ENCODE measurements at regions not wholly inside any gene's neighbourhood (a gene's known extent, or its start where the extent isn't known, plus 50 kb on each side); places are given as distances from the start of the nearest gene placed in this dataset.

DNA sequence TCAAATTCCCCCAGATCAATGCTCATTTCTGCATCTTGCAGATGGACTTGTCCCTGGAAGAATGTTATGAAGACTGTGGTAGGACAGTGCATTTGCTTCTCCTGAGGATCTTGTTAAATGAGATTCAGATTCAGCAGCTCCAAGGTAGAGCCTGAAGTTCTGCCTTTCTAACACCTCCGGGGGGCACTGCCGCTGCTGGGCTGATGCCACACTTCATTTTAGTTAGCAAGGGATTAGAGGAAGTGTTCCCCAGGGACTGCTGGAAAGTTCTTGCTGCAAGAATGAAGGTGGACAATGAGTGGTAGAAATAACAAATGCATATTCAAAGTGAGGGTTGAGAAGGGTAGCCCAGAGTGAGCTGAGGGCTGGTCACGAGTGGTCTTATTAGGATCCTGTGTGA lies 434.3 kb upstream of the AKR1E2 start:
- no peaks in the 10 kb centered on the region for H3K27me3 ChIP-seq (ENCODE audit: insufficient read depth, poor library complexity, severe bottlenecking)
- no peak overlapping the region for H3K27ac ChIP-seq (replicated peaks)
- no peak for DNase-seq (ENCODE audit: low read depth in 1 of 2, low spot score in 1 of 2)
- TF ChIP-seq CTCF (IDR thresholded peaks at IDR 0.05; ENCODE audit: insufficient read depth, low read length) (no peak), SPI1 (IDR thresholded peaks at IDR 0.05; ENCODE audit: borderline replicate concordance, low read depth) (no peak), POLR2AphosphoS5 (IDR thresholded peaks at IDR 0.05; ENCODE audit: low read depth) (no peak), GABPA (IDR thresholded peaks at IDR 0.05; ENCODE audit: low read depth) (no peak)
- TF ChIP-seq, protein P1, sequence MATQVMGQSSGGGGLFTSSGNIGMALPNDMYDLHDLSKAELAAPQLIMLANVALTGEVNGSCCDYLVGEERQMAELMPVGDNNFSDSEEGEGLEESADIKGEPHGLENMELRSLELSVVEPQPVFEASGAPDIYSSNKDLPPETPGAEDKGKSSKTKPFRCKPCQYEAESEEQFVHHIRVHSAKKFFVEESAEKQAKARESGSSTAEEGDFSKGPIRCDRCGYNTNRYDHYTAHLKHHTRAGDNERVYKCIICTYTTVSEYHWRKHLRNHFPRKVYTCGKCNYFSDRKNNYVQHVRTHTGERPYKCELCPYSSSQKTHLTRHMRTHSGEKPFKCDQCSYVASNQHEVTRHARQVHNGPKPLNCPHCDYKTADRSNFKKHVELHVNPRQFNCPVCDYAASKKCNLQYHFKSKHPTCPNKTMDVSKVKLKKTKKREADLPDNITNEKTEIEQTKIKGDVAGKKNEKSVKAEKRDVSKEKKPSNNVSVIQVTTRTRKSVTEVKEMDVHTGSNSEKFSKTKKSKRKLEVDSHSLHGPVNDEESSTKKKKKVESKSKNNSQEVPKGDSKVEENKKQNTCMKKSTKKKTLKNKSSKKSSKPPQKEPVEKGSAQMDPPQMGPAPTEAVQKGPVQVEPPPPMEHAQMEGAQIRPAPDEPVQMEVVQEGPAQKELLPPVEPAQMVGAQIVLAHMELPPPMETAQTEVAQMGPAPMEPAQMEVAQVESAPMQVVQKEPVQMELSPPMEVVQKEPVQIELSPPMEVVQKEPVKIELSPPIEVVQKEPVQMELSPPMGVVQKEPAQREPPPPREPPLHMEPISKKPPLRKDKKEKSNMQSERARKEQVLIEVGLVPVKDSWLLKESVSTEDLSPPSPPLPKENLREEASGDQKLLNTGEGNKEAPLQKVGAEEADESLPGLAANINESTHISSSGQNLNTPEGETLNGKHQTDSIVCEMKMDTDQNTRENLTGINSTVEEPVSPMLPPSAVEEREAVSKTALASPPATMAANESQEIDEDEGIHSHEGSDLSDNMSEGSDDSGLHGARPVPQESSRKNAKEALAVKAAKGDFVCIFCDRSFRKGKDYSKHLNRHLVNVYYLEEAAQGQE (IDR thresholded peaks at IDR 0.05; ENCODE audit: insufficient replicate concordance, low read depth): no peak
- no peak overlapping the region for H3K4me3 ChIP-seq (replicated peaks; ENCODE audit: insufficient read depth, low read length)

DNA sequence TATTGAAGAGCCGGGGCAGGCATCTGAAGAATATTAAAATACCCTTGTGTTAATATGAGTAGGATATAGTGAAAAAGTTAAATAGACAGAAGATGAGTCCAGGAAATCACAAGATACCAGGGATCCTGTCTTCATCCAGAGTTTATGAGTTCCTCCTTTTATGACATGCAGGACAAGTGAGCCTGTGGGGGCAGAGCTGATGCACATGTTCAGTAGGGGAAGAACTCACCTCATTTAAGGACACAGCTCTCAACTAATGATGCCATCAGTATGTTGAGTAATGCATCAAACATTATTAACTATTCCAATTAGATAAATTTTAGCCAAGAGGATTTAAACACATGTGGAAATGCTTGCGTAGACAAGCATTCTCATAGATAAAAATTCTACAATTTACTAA lies 435.8 kb upstream of the AKR1E2 start:
- TF ChIP-seq SPI1 (IDR thresholded peaks at IDR 0.05; ENCODE audit: borderline replicate concordance, low read depth): no peak
- TF ChIP-seq CTCF (IDR thresholded peaks at IDR 0.05; ENCODE audit: insufficient read depth, low read length): no peak
- no peak for TF ChIP-seq POLR2AphosphoS5 (IDR thresholded peaks at IDR 0.05; ENCODE audit: low read depth)
- no peak for TF ChIP-seq GABPA (IDR thresholded peaks at IDR 0.05; ENCODE audit: low read depth)
- TF ChIP-seq, protein P1 (IDR thresholded peaks at IDR 0.05; ENCODE audit: insufficient replicate concordance, low read depth): no peak
- H3K27ac ChIP-seq (replicated peaks): no peak overlapping the region
- DNase-seq (ENCODE audit: low read depth in 1 of 2, low spot score in 1 of 2): no peak
- H3K4me3 ChIP-seq (replicated peaks; ENCODE audit: insufficient read depth, low read length): no peak overlapping the region
- no peaks in the 10 kb centered on the region for H3K27me3 ChIP-seq (ENCODE audit: insufficient read depth, poor library complexity, severe bottlenecking)

DNA sequence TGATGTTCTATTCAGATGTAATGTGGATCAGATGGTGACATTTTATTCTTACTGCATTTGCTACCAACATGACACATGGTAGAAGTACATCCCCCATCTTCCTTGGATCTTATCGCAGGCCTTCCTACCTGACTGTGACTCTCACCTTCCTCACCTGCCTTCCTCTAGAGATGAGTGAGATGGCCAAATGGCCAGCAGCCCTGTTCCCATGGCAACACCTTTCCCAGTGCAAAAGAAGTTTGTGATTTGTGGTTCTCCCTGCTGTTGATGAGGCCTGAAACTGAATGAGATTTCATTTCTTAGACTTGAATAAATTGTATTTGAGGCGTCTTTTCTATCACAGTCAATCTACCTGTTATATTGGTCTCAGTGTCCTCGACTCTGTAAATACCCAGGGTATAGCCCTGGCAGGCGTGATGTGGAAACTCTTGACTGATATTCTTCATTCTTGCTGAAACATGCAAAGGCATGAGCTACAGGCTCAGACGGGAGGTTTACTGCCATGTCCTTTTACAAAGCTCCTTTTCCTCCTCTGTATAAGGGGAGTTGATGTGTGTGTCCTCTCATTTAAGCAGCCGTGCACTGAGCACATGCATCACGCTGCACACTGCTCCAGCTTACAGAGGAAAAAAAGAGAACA lies 440.7 kb upstream of the AKR1E2 start:
- Histone ChIP-seq H3K27ac (replicated peaks) (no peak overlapping the region), H3K27me3 (ENCODE audit: insufficient read depth, poor library complexity, severe bottlenecking) (no peaks in the 10 kb centered on the region), H3K4me3 (replicated peaks; ENCODE audit: insufficient read depth, low read length) (no peak overlapping the region)
- DNase-seq (ENCODE audit: low read depth in 1 of 2, low spot score in 1 of 2): no peak
- TF ChIP-seq GABPA (IDR thresholded peaks at IDR 0.05; ENCODE audit: low read depth) (no peak), POLR2AphosphoS5 (IDR thresholded peaks at IDR 0.05; ENCODE audit: low read depth) (no peak), CTCF (IDR thresholded peaks at IDR 0.05; ENCODE audit: insufficient read depth, low read length) (no peak), SPI1 (IDR thresholded peaks at IDR 0.05; ENCODE audit: borderline replicate concordance, low read depth) (no peak)
- TF ChIP-seq, protein P1 (IDR thresholded peaks at IDR 0.05; ENCODE audit: insufficient replicate concordance, low read depth): no peak
